PC-9 (cell line): ENCODE measurements at regions not wholly inside any gene's neighbourhood (a gene's known extent, or its start where the extent isn't known, plus 50 kb on each side); places are given as distances from the start of the nearest gene placed in this dataset.

Experiments
- BruUV-seq: library from RNA; stranded (reverse); fragments of 400-500 nt; replicated peaks from 2 replicates; lab custom pipeline; 2021; lab: Mats Ljungman, UMichigan
- CTCF ChIA-PET: fragments of 300-600 bp; sonication (Branson Sonifier 250); formaldehyde crosslinking; loops from one replicate; lab custom pipeline; 2022; ENCODE audit warnings: antibody characterized with exemption; lab: Charles Lee
- POLR2A ChIA-PET: fragments of 300-600 bp; sonication (Branson Sonifier 250); formaldehyde crosslinking; loops from one replicate; lab custom pipeline; 2022; ENCODE audit warnings: antibody characterized with exemption; ENCODE audit not compliant: unreplicated experiment; lab: Charles Lee
- DNase-seq, 2 experiments: peaks; one replicate each; pipeline versions ENCODE4 v3.0.0 to v3.0.0-alpha.2; 2015 to 2022; ENCODE audit warnings: mixed read lengths in 1 of 2
- H2AFZ ChIP-seq: fragments of 200-600 bp; sonication (generic); 2 replicates; pipeline ENCODE4 v1.8.1; 2017; ENCODE audit warnings: antibody characterized with exemption
- H3F3A ChIP-seq: fragments of 200-600 bp; sonication (generic); 2 replicates; pipeline ENCODE4 v1.8.1; 2017; ENCODE audit warnings: antibody characterized with exemption, mild to moderate bottlenecking, low read depth; ENCODE audit not compliant: insufficient read depth
- H3K27ac ChIP-seq: fragments of 200-600 bp; sonication (generic); 2 replicates; pipeline ENCODE4 v1.6.1; 2016; ENCODE audit warnings: mixed run types
- H3K27me3 ChIP-seq: fragments of 200-600 bp; sonication (generic); 2 replicates; pipeline ENCODE4 v1.6.1; 2016; ENCODE audit warnings: low read depth, mixed run types; ENCODE audit not compliant: insufficient read depth
- H3K36me3 ChIP-seq: fragments of 200-600 bp; sonication (generic); 2 replicates; pipeline ENCODE4 v1.6.1; 2016; ENCODE audit warnings: low read depth, mixed run types
- H3K4me1 ChIP-seq: fragments of 200-600 bp; sonication (generic); replicated peaks from 2 replicates; pipeline ENCODE4 v1.6.1; 2016; ENCODE audit warnings: mixed run types; ENCODE audit not compliant: insufficient read depth
- H3K4me2 ChIP-seq: fragments of 200-600 bp; sonication (generic); 2 replicates; pipeline ENCODE4 v1.6.1; 2017; ENCODE audit warnings: mixed run types
- H3K4me3 ChIP-seq: fragments of 200-600 bp; sonication (generic); 2 replicates; pipeline ENCODE4 v1.6.1; 2016; ENCODE audit warnings: mixed run types
- H3K79me2 ChIP-seq: fragments of 200-600 bp; sonication (generic); 2 replicates; pipeline ENCODE4 v1.6.1; 2017; ENCODE audit warnings: low read depth, mixed run types
- H3K9me2 ChIP-seq: fragments of 200-600 bp; sonication (generic); 2 replicates; pipeline ENCODE4 v1.8.1; 2017; ENCODE audit warnings: mild to moderate bottlenecking; ENCODE audit not compliant: insufficient read depth
- H3K9me3 ChIP-seq: fragments of 200-600 bp; sonication (generic); 2 replicates; pipeline ENCODE4 v1.8.1; 2016; ENCODE audit warnings: low read depth; ENCODE audit not compliant: insufficient read depth
- H4K20me1 ChIP-seq: fragments of 200-600 bp; sonication (generic); 2 replicates; pipeline ENCODE4 v1.8.1; 2017; ENCODE audit not compliant: insufficient read depth
- EZH2 ChIP-seq: fragments of 200-600 bp; sonication (generic); IDR thresholded peaks from 2 replicates; pipeline ENCODE4 v1.8.0; 2017; ENCODE audit warnings: antibody characterized with exemption, low read depth
- intact Hi-C: fragments of 100-400 bp; cut with micrococcal nuclease; formaldehyde crosslinking; loops from one replicate; pipeline ENCODE4 v1.10.0; 2022; ENCODE audit not compliant: unreplicated experiment
- TF ChIP-seq, protein P1 (sequence below): fragments of 200-600 bp; sonication (generic); conservative IDR thresholded peaks from 2 replicates; pipeline ENCODE4 v1.6.1; 2017; ENCODE audit warnings: mixed run types, antibody characterized with exemption, mild to moderate bottlenecking, moderate library complexity

GRCh38 chr19:16026131-16026530 lies 50.2 kb upstream of the TPM4 start:
- ChIA-PET POLR2A (no interaction called here), CTCF (interaction anchor here (0.5 to 1.0 kb wide), 3 partner anchors 91 to 154 kb away, joined by 3 to 5 read pairs (median 3); no protein-coding TSS in a partner anchor)
- H3K4me3 ChIP-seq, result no peak overlapping the region
- no peaks in the 10 kb centered on the region for H3K27me3 ChIP-seq
- BruUV-seq, result no TSS peak
- peaks cover 10% of the 10 kb centered on the region for H3F3A ChIP-seq
- H3K4me2 ChIP-seq, result no peak overlapping the region
- no peak for DNase-seq
- H3K4me1 ChIP-seq, result no peaks in the 10 kb centered on the region
- no peak overlapping the region for H3K27ac ChIP-seq
- no peaks in the 10 kb centered on the region for H3K36me3 ChIP-seq
- intact Hi-C loops, result loop anchor here (5.0 kb wide), 1 partner anchor 399 kb away; no protein-coding TSS in a partner anchor
- no peaks in the 10 kb centered on the region for H3K9me3 ChIP-seq
- no peak overlapping the region for H2AFZ ChIP-seq
- no peaks in the 10 kb centered on the region for H3K79me2 ChIP-seq
- no peaks in the 10 kb centered on the region for H4K20me1 ChIP-seq
- H3K9me2 ChIP-seq, result no peaks in the 10 kb centered on the region
- TF ChIP-seq EZH2, result no peak
- TF ChIP-seq, protein P1, sequence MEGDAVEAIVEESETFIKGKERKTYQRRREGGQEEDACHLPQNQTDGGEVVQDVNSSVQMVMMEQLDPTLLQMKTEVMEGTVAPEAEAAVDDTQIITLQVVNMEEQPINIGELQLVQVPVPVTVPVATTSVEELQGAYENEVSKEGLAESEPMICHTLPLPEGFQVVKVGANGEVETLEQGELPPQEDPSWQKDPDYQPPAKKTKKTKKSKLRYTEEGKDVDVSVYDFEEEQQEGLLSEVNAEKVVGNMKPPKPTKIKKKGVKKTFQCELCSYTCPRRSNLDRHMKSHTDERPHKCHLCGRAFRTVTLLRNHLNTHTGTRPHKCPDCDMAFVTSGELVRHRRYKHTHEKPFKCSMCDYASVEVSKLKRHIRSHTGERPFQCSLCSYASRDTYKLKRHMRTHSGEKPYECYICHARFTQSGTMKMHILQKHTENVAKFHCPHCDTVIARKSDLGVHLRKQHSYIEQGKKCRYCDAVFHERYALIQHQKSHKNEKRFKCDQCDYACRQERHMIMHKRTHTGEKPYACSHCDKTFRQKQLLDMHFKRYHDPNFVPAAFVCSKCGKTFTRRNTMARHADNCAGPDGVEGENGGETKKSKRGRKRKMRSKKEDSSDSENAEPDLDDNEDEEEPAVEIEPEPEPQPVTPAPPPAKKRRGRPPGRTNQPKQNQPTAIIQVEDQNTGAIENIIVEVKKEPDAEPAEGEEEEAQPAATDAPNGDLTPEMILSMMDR, result no peak
